Posterior vena cava (tissue), 2 donors: ENCODE measurements at regions not wholly inside any gene's neighbourhood (a gene's known extent, or its start where the extent isn't known, plus 50 kb on each side); places are given as distances from the start of the nearest gene placed in this dataset.
A peak's percentile ranks its signal among the peaks of the same experiment; 100 is the strongest.

Source experiments
- DNase-seq: peaks from one replicate; pipeline ENCODE4 v3.0.0-alpha.2; 2020; ENCODE audit warnings: low spot score
- intact Hi-C, 2 donors: fragments of 100-400 bp; cut with DNase I; formaldehyde crosslinking; loops; one replicate each; pipeline versions ENCODE4 v1.14.1 to v1.14.2; 2022 to 2023
- donor health status: DM: yes; HTN: yes; CAD: no.
- donor health status: DM: yes; HTN: yes; CAD: no.

- intact Hi-C loops, result no loop called here
- no peak for DNase-seq
These were observed 379.1 kb upstream of the TEX13C start for GRCh38 chrX:124940531-124940930.

DNA sequence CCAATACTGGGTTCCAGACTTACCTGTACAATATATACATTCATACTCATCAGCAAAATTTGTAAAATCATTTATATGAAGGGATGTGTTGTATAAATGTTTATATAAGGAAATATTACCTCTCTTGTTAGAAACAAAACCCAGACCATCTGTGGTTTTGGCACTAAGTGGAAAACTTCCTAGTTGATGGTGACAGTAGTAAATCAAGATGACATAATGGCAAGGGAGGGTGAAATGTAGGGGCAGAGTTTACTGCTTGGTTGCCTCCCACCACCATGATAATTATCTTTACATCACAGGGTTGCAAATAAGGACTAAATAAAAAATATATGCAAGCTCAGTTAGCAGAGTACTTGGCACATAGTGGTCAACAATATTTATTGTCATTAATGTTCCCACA is 365.3 kb upstream of the TEX13C start:
- intact Hi-C loops, result no loop called here
- DNase-seq, result no peak

DNA sequence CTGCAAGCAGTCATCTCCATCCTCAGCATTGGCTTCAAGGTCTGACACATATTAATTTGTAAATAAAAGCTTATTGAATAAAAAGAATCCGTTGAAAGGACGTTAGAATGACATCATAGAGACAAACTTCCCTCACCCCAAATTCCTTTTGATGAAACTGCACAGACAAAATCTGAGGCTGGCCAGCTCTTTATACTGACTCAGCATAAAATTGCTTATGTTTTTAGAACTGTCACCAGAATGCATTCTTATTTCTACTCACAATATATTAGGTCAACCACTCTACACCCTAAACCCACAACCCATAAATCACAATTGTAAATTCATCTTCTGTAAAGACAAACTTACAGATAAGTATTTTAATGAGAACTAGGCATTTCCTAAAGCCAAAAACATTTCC is 359.2 kb upstream of the TEX13C start:
- intact Hi-C loops, result no loop called here
- DNase-seq, result no peak

- DNase-seq, result no peak
- intact Hi-C loops, result no loop called here
These were observed 356.0 kb upstream of the TEX13C start, which contains the start of gene TENM1 for GRCh38 chrX:124963717-124964116. TSS of gene TENM1 (minus strand) at chrX:124963817.

- intact Hi-C loops, result no loop called here
- no peak for DNase-seq
These were observed 344.2 kb upstream of the TEX13C start for GRCh38 chrX:124975456-124975855.

GRCh38 chrX:124981420-124981819 is 338.3 kb upstream of the TEX13C start:
- DNase-seq, result no peak
- intact Hi-C loops, result no loop called here

- no peak for DNase-seq
- intact Hi-C loops, result no loop called here
These were observed 335.4 kb upstream of the TEX13C start for GRCh38 chrX:124984140-124984813.

- intact Hi-C loops, result no loop called here
- no peak for DNase-seq
These were observed 333.4 kb upstream of the TEX13C start for GRCh38 chrX:124986284-124986683.

GRCh38 chrX:124993735-124994134 is 325.9 kb upstream of the TEX13C start:
- DNase-seq, result no peak
- intact Hi-C loops, result no loop called here

GRCh38 chrX:124994404-124994803 is 325.3 kb upstream of the TEX13C start:
- intact Hi-C loops, result no loop called here
- no peak for DNase-seq

- intact Hi-C loops, result no loop called here
- no peak for DNase-seq
These were observed 315.8 kb upstream of the TEX13C start for GRCh38 chrX:125003746-125004446.

DNA sequence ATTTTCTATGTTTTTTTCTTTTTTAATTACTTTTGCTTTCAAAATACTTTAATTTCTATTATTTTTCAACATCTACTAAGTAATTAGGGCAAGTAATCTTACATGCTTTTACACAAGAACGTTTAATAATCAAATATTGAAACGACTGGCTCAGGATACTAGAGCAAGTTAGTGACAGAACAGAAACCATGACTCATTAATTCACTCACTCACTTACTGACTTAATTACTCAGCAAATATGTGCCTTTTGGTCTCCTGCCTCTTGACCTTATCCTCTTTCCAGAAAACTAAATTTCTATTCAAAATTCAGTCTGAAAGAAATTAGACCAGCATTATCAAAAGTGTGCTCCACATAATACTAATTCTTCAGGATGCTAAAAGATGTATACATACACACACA is 314.9 kb upstream of the TEX13C start:
- intact Hi-C loops, result no loop called here
- DNase-seq, result no peak

- intact Hi-C loops, result no loop called here
- peak; percentile 64 for DNase-seq
These were observed 313.8 kb upstream of the TEX13C start for GRCh38 chrX:125005863-125006262.

DNA sequence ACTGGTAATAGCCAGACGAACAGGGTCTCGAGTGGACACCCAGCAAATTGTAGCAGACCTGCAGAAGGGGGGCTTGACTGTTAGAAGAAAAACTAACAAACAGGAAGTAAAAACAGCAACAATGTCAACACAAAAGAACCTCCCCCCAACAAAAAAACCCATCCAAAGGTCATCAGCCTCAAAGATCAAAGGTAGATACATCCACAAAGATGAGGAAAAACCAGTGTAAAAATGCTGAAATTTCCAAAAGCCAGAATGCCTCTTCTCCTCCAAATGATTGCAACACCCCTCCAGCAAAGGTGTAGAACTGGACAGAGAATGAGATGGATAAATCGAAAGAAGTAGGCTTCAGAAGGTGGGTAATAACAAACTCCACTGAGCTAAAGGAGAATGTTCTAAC is 313.0 kb upstream of the TEX13C start:
- no peak for DNase-seq
- intact Hi-C loops, result no loop called here

- intact Hi-C loops, result no loop called here
- DNase-seq, result no peak
These were observed 307.1 kb upstream of the TEX13C start for GRCh38 chrX:125012585-125012984.

DNA sequence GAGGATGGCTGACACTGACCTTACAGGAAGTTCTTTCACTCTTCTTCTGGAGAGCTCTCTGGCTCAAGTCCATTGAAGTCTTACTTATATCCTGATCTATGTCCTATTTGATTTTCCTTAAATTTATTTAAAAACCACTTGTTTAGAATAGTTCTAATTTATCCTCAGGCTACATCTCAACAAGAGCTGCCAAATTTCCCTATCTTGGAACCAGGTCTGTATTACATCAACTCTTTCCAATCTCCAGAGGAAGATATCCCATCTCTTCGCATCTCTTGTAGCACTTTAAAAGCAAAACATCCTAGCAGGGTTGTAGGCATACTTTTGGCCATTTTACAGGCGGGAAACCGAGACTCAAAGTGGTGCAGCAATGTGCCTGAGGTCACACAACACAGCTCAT is 290.5 kb upstream of the TEX13C start:
- no peak for DNase-seq
- intact Hi-C loops, result no loop called here
